GM10248 (cell line): ENCODE measurements at regions not wholly inside any gene's neighbourhood (a gene's known extent, or its start where the extent isn't known, plus 50 kb on each side); places are given as distances from the start of the nearest gene placed in this dataset.

Experiments
- CTCF ChIA-PET: fragments of 300-600 bp; sonication (Branson Sonifier 250); formaldehyde crosslinking; extraction: SDS; loops from one replicate; lab custom pipeline; 2021; ENCODE audit warnings: antibody characterized with exemption; lab: Yijun Ruan, JAX
- POLR2A ChIA-PET: fragments of 350-650 bp; sonication (Branson Sonifier 250); formaldehyde crosslinking; extraction: SDS; loops from one replicate; lab custom pipeline; 2020; ENCODE audit warnings: antibody characterized with exemption; lab: Yijun Ruan, JAX
- DNase-seq: peaks from one replicate; pipeline ENCODE4 v3.0.0; 2012; ENCODE audit errors: extremely low spot score
- CTCF ChIP-seq: IDR thresholded peaks from 2 replicates; pipeline ENCODE4 v1.5.1; 2012; ENCODE audit warnings: mild to moderate bottlenecking, low read depth; ENCODE audit errors: extremely low read depth, missing control alignments, control extremely low read depth

- no peak for TF ChIP-seq CTCF
- ChIA-PET POLR2A (no interaction called here), CTCF (no interaction called here)
- DNase-seq = no peak
Measured at GRCh38 chr3:166302331-166302730, 465.1 kb upstream of the BCHE start.

GRCh38 chr3:166296179-166296783 lies 459.1 kb upstream of the BCHE start:
- ChIA-PET CTCF (interaction anchor here (1.0 to 2.2 kb wide), 2 partner anchors 9 to 13 kb away, joined by 3 to 7 read pairs; no protein-coding TSS in a partner anchor), POLR2A (no interaction called here)

GRCh38 chr3:166291186-166291955 lies 454.1 kb upstream of the BCHE start:
- TF ChIP-seq CTCF = no peak
- no peak for DNase-seq
- CTCF ChIA-PET = interaction anchor here (1.5 kb wide), 1 partner anchor 14 kb away, joined by 5 read pairs; no protein-coding TSS in a partner anchor
- POLR2A ChIA-PET = no interaction called here

More at GRCh38 chr3:166296179-166296783, 459.1 kb upstream of the BCHE start:
- DNase-seq = no peak
- TF ChIP-seq CTCF = no peak

- no peak for TF ChIP-seq CTCF
- ChIA-PET POLR2A (no interaction called here), CTCF (no interaction called here)
- no peak for DNase-seq
Measured at GRCh38 chr3:166285001-166285400, 447.8 kb upstream of the BCHE start.

GRCh38 chr3:166283840-166284239 lies 446.6 kb upstream of the BCHE start:
- DNase-seq = no peak
- ChIA-PET CTCF (no interaction called here), POLR2A (no interaction called here)
- no peak for TF ChIP-seq CTCF

- DNase-seq = no peak
- no peak for TF ChIP-seq CTCF
Measured at GRCh38 chr3:166282931-166283330, 445.7 kb upstream of the BCHE start.

More at GRCh38 chr3:166282931-166283330, 445.7 kb upstream of the BCHE start:
- ChIA-PET CTCF (no interaction called here), POLR2A (no interaction called here)
